Adrenal gland (tissue), 9 donors: ENCODE measurements at regions not wholly inside any gene's neighbourhood (a gene's known extent, or its start where the extent isn't known, plus 50 kb on each side); places are given as distances from the start of the nearest gene placed in this dataset.
A peak's percentile ranks its signal among the peaks of the same experiment; 100 is the strongest.

Source experiments
- DNase-seq, 7 donors: peaks; one replicate each; pipeline ENCODE4 v3.0.0-alpha.2; 2019 to 2020
- H3K27ac ChIP-seq, 5 donors: fragments of 200-600 bp; sonication (generic) in 4 of 5; 1 replicate in 3 of 5; 2 replicates in 2 of 5; pipeline versions ENCODE4 v1.5.1 to v1.8.0; 2016 to 2020; ENCODE audit warnings: mild to moderate bottlenecking in 1 of 5
- H3K27me3 ChIP-seq: fragments of 200-600 bp; 2 replicates; pipeline ENCODE4 v1.8.0; 2021
- H3K36me3 ChIP-seq, 2 donors: fragments of 200-600 bp; replicated peaks in 1 of 2; 1 replicate in 1 of 2; 2 replicates in 1 of 2; pipeline versions ENCODE4 v1.5.1 to v1.8.0; 2018 to 2022
- H3K4me1 ChIP-seq, 2 donors: fragments of 200-600 bp; replicated peaks in 1 of 2; 1 replicate in 1 of 2; 2 replicates in 1 of 2; pipeline versions ENCODE4 v1.5.1 to v1.8.0; 2018 to 2021
- H3K4me3 ChIP-seq, 4 donors: fragments of 200-600 bp; sonication (generic) in 3 of 4; one replicate each; pipeline ENCODE4 v1.5.1; 2016 to 2018
- H3K9me3 ChIP-seq, 3 donors: fragments of 200-600 bp; sonication (generic) in 1 of 3; replicated peaks in 1 of 3; 1 replicate in 2 of 3; 2 replicates in 1 of 3; pipeline versions ENCODE4 v1.5.1 to v1.8.0; 2016 to 2021
- POLR2A ChIP-seq, 2 donors: fragments of 450-650 bp; IDR thresholded peaks; one replicate each; pipeline ENCODE4 v1.6.1; 2017; ENCODE audit warnings: antibody characterized with exemption in 2 of 2, mild to moderate bottlenecking in 2 of 2, moderate library complexity in 1 of 2
- WGBS, 4 donors: extraction: QIAGEN DNeasy Blood & Tissue Kit in 2 of 4; methylation state at CpG; one replicate each; pipeline versions ENCODE4 v1.1.5 to v1.1.7; 2013 to 2017; 5-methylcytosine and 5-hydroxymethylcytosine counted together
- intact Hi-C, 2 donors: fragments of 100-400 bp; cut with DNase I; formaldehyde crosslinking; loops; one replicate each; pipeline versions ENCODE4 v1.14.1 to v1.15.0; 2022 to 2023
- TF ChIP-seq, protein P1 (sequence below), 6 experiments: fragments of 450-650 bp in 4 of 6; fragments of 200-600 bp in 2 of 6; sonication (generic) in 1 of 6; IDR thresholded peaks; 1 replicate in 5 of 6; 2 replicates in 1 of 6; pipeline versions ENCODE4 v1.5.1 to v1.8.0; 2016 to 2021; ENCODE audit warnings: antibody characterized with exemption in 6 of 6, mild to moderate bottlenecking in 2 of 6, moderate library complexity in 1 of 6
- donor health status: healthy with polysubstance abuse.
- donor health status: Bipolar disorder and iron deficiency.
- donor health status: DM: yes; HTN: yes; CAD: no.
- donor health status: DM: no; HTN: no; CAD: no.
- donor health status: DM: no; HTN: no; CAD: no.

DNA sequence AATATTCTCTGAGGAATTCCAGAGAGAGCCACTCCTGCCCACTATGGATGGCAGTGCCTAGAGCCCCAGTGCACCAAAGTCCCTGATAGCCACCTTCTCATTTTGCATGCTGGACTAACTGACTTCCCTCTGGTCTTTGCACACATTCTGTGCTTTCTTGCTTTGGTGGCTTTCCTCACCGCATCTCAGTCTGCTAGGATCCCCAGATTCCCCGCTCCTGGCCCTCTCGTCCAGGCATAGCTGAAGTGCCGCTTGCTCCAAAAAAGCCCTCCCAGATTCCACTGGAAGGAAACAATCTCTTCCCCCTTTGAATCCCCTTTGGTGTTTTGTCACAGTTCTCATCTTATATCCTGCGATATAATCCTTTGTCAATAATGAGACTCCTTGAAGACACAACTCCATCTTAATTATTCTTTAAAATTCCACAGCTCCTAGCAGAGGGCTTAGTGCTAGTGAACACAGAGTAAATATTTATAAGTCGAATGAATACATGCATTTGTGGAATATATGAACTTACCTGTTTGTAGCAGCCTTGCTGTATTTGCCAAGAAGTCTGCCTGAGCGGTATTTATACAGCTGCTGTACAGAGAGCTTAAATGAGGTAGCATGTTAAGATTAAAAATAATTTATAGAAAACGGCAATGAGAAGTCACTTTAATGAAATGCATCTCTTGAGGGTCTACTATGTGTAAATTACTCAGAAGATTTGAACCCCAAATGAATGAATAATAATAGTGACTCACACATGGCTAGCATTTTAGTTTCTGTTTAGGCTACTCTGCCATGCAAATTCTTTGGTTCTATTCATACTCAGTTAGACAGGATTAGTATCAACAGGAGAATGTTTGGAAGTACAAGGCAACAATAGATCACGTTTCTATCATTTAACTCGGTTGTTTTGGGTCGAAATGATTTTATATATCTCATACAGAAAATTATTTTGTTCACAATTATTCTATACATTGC is 421.9 kb upstream of the TENM3 start:
- Histone ChIP-seq H3K27ac (no peak overlapping the region), H3K4me1 (peaks cover 0 to 11% of the 10 kb centered on the region in 2 donors), H3K4me3 (no peak overlapping the region), H3K36me3 (no peaks in the 10 kb centered on the region), H3K27me3 (no peaks in the 10 kb centered on the region), H3K9me3 (no peaks in the 10 kb centered on the region)
- TF ChIP-seq POLR2A (IDR thresholded peaks at IDR 0.05), result no peak
- TF ChIP-seq, protein P1, sequence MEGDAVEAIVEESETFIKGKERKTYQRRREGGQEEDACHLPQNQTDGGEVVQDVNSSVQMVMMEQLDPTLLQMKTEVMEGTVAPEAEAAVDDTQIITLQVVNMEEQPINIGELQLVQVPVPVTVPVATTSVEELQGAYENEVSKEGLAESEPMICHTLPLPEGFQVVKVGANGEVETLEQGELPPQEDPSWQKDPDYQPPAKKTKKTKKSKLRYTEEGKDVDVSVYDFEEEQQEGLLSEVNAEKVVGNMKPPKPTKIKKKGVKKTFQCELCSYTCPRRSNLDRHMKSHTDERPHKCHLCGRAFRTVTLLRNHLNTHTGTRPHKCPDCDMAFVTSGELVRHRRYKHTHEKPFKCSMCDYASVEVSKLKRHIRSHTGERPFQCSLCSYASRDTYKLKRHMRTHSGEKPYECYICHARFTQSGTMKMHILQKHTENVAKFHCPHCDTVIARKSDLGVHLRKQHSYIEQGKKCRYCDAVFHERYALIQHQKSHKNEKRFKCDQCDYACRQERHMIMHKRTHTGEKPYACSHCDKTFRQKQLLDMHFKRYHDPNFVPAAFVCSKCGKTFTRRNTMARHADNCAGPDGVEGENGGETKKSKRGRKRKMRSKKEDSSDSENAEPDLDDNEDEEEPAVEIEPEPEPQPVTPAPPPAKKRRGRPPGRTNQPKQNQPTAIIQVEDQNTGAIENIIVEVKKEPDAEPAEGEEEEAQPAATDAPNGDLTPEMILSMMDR (IDR thresholded peaks at IDR 0.05), result no peak
- 65 to 70% (median 66%) methylated on average over 11 of the region's 11 CpGs for WGBS, 4 donors
- DNase-seq, result no peak
- intact Hi-C loops, result no loop called here

- Histone ChIP-seq H3K27ac (no peak overlapping the region), H3K4me1 (peaks cover 0 to 11% of the 10 kb centered on the region in 2 donors), H3K9me3 (no peaks in the 10 kb centered on the region), H3K36me3 (no peaks in the 10 kb centered on the region), H3K27me3 (no peaks in the 10 kb centered on the region), H3K4me3 (no peak overlapping the region)
- intact Hi-C loops, result no loop called here
- DNase-seq, result peak; percentile 54 to 81 (median 65)
- no peak for TF ChIP-seq POLR2A (IDR thresholded peaks at IDR 0.05)
- TF ChIP-seq, protein P1 (IDR thresholded peaks at IDR 0.05), result no peak
These were observed 421.2 kb upstream of the TENM3 start for GRCh38 chr4:181822005-181822375.

GRCh38 chr4:181823183-181823582 is 420.0 kb upstream of the TENM3 start:
- Histone ChIP-seq H3K27me3 (no peaks in the 10 kb centered on the region), H3K27ac (no peak overlapping the region), H3K4me3 (no peak overlapping the region), H3K36me3 (no peaks in the 10 kb centered on the region), H3K9me3 (no peaks in the 10 kb centered on the region), H3K4me1 (peaks cover 0 to 11% of the 10 kb centered on the region in 2 donors)
- TF ChIP-seq POLR2A (IDR thresholded peaks at IDR 0.05), result no peak
- TF ChIP-seq, protein P1 (IDR thresholded peaks at IDR 0.05), result no peak
- intact Hi-C loops, result no loop called here
- DNase-seq, result no peak
- 56 to 72% (median 62%) methylated on average over 1 of the region's 1 CpG for WGBS, 4 donors

DNA sequence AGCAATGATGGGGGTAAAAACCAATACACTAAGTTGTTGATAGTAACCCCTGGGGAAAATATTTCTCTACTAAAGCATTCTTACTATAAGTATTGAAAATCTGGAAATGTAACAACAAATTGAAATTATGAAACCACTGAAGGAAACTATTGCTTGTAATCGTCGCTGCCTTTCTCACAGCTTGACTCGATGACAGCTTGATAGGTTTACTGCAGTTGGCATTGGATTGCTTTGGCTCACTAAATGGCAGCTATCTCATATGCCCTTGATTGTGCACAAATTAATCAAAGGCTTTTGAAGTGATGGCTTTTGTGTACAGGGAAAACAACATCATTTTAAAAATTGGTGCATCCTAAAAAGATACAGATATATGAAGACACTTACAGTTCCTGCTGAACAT is 419.6 kb upstream of the TENM3 start:
- 59 to 73% (median 69%) methylated on average over 3 of the region's 3 CpGs for WGBS, 4 donors
- Histone ChIP-seq H3K27me3 (no peaks in the 10 kb centered on the region), H3K9me3 (no peaks in the 10 kb centered on the region), H3K27ac (no peak overlapping the region), H3K4me3 (no peak overlapping the region), H3K36me3 (no peaks in the 10 kb centered on the region), H3K4me1 (peaks cover 0 to 11% of the 10 kb centered on the region in 2 donors)
- DNase-seq, result no peak
- intact Hi-C loops, result no loop called here
- no peak for TF ChIP-seq POLR2A (IDR thresholded peaks at IDR 0.05)
- TF ChIP-seq, protein P1 (IDR thresholded peaks at IDR 0.05), result no peak
